Astrocyte (in vitro differentiated cells and primary cell): ENCODE measurements at regions not wholly inside any gene's neighbourhood (a gene's known extent, or its start where the extent isn't known, plus 50 kb on each side); places are given as distances from the start of the nearest gene placed in this dataset.

Experiments
- DNase-seq: peaks from one replicate; pipeline ENCODE4 v3.0.0-alpha.2; 2010; ENCODE audit warnings: low read depth
- FAIRE-seq: peaks from 2 replicates; lab custom pipeline; 2011; peaks lifted over from hg19 to GRCh38; lab: Jason Lieb, UNC
- H2AFZ ChIP-seq: 2 replicates; pipeline ENCODE4 v1.6.0; 2012; ENCODE audit warnings: low read depth, low read length, inconsistent platforms
- H3K27ac ChIP-seq: 2 replicates; pipeline ENCODE4 v1.5.1; 2011; ENCODE audit warnings: low read depth, low read length, inconsistent platforms
- H3K27me3 ChIP-seq: 2 replicates; pipeline ENCODE4 v1.6.0; 2011; ENCODE audit warnings: low read length, inconsistent platforms; ENCODE audit not compliant: insufficient read depth
- H3K36me3 ChIP-seq: 2 replicates; pipeline ENCODE4 v1.5.1; 2011; ENCODE audit warnings: low read length, inconsistent platforms; ENCODE audit not compliant: insufficient read depth
- H3K4me1 ChIP-seq: 2 replicates; pipeline ENCODE4 v1.5.1; 2011; ENCODE audit warnings: low read length, inconsistent platforms; ENCODE audit not compliant: insufficient read depth
- H3K4me2 ChIP-seq: 2 replicates; pipeline ENCODE4 v1.6.0; 2012; ENCODE audit warnings: low read length, inconsistent platforms
- H3K4me3 ChIP-seq: 2 replicates; pipeline ENCODE4 v1.5.1; 2011; ENCODE audit warnings: low read depth, mild to moderate bottlenecking, low read length, inconsistent platforms; ENCODE audit not compliant: insufficient read depth
- H3K79me2 ChIP-seq: 2 replicates; pipeline ENCODE4 v1.6.0; 2012; ENCODE audit warnings: mild to moderate bottlenecking, low read length, inconsistent platforms; ENCODE audit not compliant: insufficient read depth
- H3K9ac ChIP-seq: 2 replicates; pipeline ENCODE4 v1.6.0; 2012; ENCODE audit warnings: mild to moderate bottlenecking, low read length, inconsistent platforms
- H3K9me3 ChIP-seq: 2 replicates; pipeline ENCODE4 v1.5.1; 2012; ENCODE audit warnings: low read depth, mild to moderate bottlenecking, low read length, inconsistent platforms; ENCODE audit not compliant: insufficient read depth
- H4K20me1 ChIP-seq: 2 replicates; pipeline ENCODE4 v1.6.0; 2012; ENCODE audit warnings: low read length, inconsistent platforms; ENCODE audit not compliant: insufficient read depth
- H3K27ac Mint-ChIP-seq: one replicate; pipeline ENCODE4 v1.8.0; 2021; ENCODE audit warnings: mild to moderate bottlenecking, mixed read lengths; ENCODE audit not compliant: unreplicated experiment
- H3K27me3 Mint-ChIP-seq: one replicate; pipeline ENCODE4 v1.8.0; 2021; ENCODE audit warnings: low read depth, mixed read lengths; ENCODE audit not compliant: unreplicated experiment
- H3K36me3 Mint-ChIP-seq: one replicate; pipeline ENCODE4 v1.8.0; 2021; ENCODE audit warnings: low read depth, mixed read lengths; ENCODE audit not compliant: unreplicated experiment
- H3K4me1 Mint-ChIP-seq: one replicate; pipeline ENCODE4 v1.8.0; 2021; ENCODE audit warnings: low read depth, mixed read lengths; ENCODE audit not compliant: unreplicated experiment
- H3K4me3 Mint-ChIP-seq: one replicate; pipeline ENCODE4 v1.8.0; 2021; ENCODE audit warnings: mild to moderate bottlenecking, moderate library complexity, mixed read lengths; ENCODE audit not compliant: unreplicated experiment
- H3K9me3 Mint-ChIP-seq: one replicate; pipeline ENCODE4 v1.8.0; 2021; ENCODE audit warnings: mild to moderate bottlenecking, mixed read lengths; ENCODE audit not compliant: unreplicated experiment
- CTCF ChIP-seq: IDR thresholded peaks from 2 replicates; pipeline ENCODE4 v1.5.1; 2011; ENCODE audit warnings: low read depth, mild to moderate bottlenecking, inconsistent platforms, low read length, moderate library complexity; ENCODE audit not compliant: insufficient read depth
- EZH2 ChIP-seq: IDR thresholded peaks from 2 replicates; pipeline ENCODE4 v1.6.1; 2012; ENCODE audit warnings: mild to moderate bottlenecking, low read length, inconsistent platforms; ENCODE audit not compliant: insufficient read depth

GRCh38 chr1:14546416-14546815 lies 52.1 kb upstream of the KAZN start:
- Mint-ChIP-seq H3K9me3 (no peaks in the 10 kb centered on the region), H3K36me3 (no peaks in the 10 kb centered on the region), H3K27me3 (peaks cover 8% of the 10 kb centered on the region), H3K4me3 (no peak overlapping the region), H3K27ac (no peak overlapping the region), H3K4me1 (no peaks in the 10 kb centered on the region)
- Histone ChIP-seq H3K27ac (no peak overlapping the region), H3K79me2 (no peaks in the 10 kb centered on the region), H3K4me3 (no peak overlapping the region), H3K9me3 (no peaks in the 10 kb centered on the region), H2AFZ (no peak overlapping the region), H3K4me2 (no peak overlapping the region), H3K36me3 (no peaks in the 10 kb centered on the region), H3K27me3 (no peaks in the 10 kb centered on the region), H3K9ac (no peak overlapping the region), H4K20me1 (no peaks in the 10 kb centered on the region), H3K4me1 (no peaks in the 10 kb centered on the region)
- FAIRE-seq: no peak
- no peak for DNase-seq
- no peak for TF ChIP-seq EZH2
- TF ChIP-seq CTCF: no peak
